ENCODE measurements at regions not wholly inside any gene's neighbourhood (a gene's known extent, or its start where the extent isn't known, plus 50 kb on each side); places are given as distances from the start of the nearest gene placed in this dataset.

DNA sequence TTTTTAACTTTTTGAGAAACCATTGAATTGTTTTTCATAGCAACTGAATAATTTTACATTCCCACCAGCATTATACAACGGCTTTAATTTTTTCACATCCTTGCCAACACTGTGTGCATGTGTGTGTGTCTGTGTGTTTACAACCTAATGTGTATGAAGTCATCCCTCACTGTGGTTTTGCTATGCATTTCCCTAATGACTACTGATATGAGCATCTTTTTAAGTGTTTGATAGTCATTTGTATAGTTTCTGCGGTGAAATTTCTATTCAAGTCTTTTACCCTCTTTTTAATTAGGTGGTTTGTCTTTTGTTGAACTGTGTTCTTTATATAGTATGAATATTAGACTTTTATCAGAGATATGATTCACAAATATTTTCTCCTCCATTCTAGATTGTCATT, 263.1 kb upstream of the COX7C start (continued):
- TF ChIP-seq, protein P1, sequence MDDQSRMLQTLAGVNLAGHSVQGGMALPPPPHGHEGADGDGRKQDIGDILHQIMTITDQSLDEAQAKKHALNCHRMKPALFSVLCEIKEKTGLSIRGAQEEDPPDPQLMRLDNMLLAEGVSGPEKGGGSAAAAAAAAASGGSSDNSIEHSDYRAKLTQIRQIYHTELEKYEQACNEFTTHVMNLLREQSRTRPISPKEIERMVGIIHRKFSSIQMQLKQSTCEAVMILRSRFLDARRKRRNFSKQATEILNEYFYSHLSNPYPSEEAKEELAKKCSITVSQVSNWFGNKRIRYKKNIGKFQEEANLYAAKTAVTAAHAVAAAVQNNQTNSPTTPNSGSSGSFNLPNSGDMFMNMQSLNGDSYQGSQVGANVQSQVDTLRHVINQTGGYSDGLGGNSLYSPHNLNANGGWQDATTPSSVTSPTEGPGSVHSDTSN (IDR thresholded peaks at IDR 0.05; ENCODE audit: insufficient replicate concordance, low read depth, low read length): no peak
- TF ChIP-seq ZSCAN29 (IDR thresholded peaks at IDR 0.05) (no peak), JUND (IDR thresholded peaks at IDR 0.05; ENCODE audit: low read depth, low read length) (0 out of 2 replicates have a peak, but pooled peaks have one; percentile 37), RUNX3 (IDR thresholded peaks at IDR 0.05; ENCODE audit: low read length) (peak; percentile 97), NR2C1 (IDR thresholded peaks at IDR 0.05) (no peak), POU2F2 (IDR thresholded peaks at IDR 0.05; ENCODE audit: borderline replicate concordance, low read depth, low read length) (peak; percentile 31; the same call in 1 of the 3 replicates), NFXL1 (IDR thresholded peaks at IDR 0.05; ENCODE audit: borderline replicate concordance) (no peak), CREB1 (IDR thresholded peaks at IDR 0.05; ENCODE audit: low read depth) (no peak), NFYB (IDR thresholded peaks at IDR 0.05; ENCODE audit: insufficient read depth, low read depth, low read length) (no peak), TCF7 (IDR thresholded peaks at IDR 0.05; ENCODE audit: borderline replicate concordance) (no peak), TBL1XR1 (IDR thresholded peaks at IDR 0.05; ENCODE audit: low read depth, low read length) (no peak), EED (IDR thresholded peaks at IDR 0.05; ENCODE audit: low read depth) (no peak), ZNF592 (IDR thresholded peaks at IDR 0.05) (no peak), MXI1 (IDR thresholded peaks at IDR 0.05; ENCODE audit: low read depth, low read length) (no peak), HDAC6 (IDR thresholded peaks at IDR 0.05; ENCODE audit: unreplicated experiment) (no peak)
- TF ChIP-seq, protein P2, sequence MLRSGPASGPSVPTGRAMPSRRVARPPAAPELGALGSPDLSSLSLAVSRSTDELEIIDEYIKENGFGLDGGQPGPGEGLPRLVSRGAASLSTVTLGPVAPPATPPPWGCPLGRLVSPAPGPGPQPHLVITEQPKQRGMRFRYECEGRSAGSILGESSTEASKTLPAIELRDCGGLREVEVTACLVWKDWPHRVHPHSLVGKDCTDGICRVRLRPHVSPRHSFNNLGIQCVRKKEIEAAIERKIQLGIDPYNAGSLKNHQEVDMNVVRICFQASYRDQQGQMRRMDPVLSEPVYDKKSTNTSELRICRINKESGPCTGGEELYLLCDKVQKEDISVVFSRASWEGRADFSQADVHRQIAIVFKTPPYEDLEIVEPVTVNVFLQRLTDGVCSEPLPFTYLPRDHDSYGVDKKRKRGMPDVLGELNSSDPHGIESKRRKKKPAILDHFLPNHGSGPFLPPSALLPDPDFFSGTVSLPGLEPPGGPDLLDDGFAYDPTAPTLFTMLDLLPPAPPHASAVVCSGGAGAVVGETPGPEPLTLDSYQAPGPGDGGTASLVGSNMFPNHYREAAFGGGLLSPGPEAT (IDR thresholded peaks at IDR 0.05; ENCODE audit: low read depth): 0 out of 2 replicates have a peak, but pooled peaks have one; percentile 20
- TF ChIP-seq, protein P3, sequence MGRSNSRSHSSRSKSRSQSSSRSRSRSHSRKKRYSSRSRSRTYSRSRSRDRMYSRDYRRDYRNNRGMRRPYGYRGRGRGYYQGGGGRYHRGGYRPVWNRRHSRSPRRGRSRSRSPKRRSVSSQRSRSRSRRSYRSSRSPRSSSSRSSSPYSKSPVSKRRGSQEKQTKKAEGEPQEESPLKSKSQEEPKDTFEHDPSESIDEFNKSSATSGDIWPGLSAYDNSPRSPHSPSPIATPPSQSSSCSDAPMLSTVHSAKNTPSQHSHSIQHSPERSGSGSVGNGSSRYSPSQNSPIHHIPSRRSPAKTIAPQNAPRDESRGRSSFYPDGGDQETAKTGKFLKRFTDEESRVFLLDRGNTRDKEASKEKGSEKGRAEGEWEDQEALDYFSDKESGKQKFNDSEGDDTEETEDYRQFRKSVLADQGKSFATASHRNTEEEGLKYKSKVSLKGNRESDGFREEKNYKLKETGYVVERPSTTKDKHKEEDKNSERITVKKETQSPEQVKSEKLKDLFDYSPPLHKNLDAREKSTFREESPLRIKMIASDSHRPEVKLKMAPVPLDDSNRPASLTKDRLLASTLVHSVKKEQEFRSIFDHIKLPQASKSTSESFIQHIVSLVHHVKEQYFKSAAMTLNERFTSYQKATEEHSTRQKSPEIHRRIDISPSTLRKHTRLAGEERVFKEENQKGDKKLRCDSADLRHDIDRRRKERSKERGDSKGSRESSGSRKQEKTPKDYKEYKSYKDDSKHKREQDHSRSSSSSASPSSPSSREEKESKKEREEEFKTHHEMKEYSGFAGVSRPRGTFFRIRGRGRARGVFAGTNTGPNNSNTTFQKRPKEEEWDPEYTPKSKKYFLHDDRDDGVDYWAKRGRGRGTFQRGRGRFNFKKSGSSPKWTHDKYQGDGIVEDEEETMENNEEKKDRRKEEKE (IDR thresholded peaks at IDR 0.05): no peak
